Activated T-cell treated with anti-CD3 and anti-CD28 coated beads, Interleukin-2, amount 50 U/mL, for 24 hours (primary cell): ENCODE measurements at regions not wholly inside any gene's neighbourhood (a gene's known extent, or its start where the extent isn't known, plus 50 kb on each side); places are given as distances from the start of the nearest gene placed in this dataset.

Experiments
- DNase-seq: peaks from one replicate; pipeline ENCODE4 v3.0.0-alpha.2; 2020
- H3K27ac Mint-ChIP-seq: 2 replicates; pipeline ENCODE4 v1.8.0; 2020; ENCODE audit warnings: mild to moderate bottlenecking, mixed read lengths
- H3K27me3 Mint-ChIP-seq: 2 replicates; pipeline ENCODE4 v1.8.0; 2020; ENCODE audit warnings: mixed read lengths
- H3K36me3 Mint-ChIP-seq: 2 replicates; pipeline ENCODE4 v1.8.0; 2020; ENCODE audit warnings: low read depth, mixed read lengths
- H3K4me1 Mint-ChIP-seq: 2 replicates; pipeline ENCODE4 v1.8.0; 2020; ENCODE audit warnings: low read depth, mixed read lengths
- H3K4me3 Mint-ChIP-seq: 2 replicates; pipeline ENCODE4 v1.8.0; 2020; ENCODE audit warnings: mild to moderate bottlenecking, moderate library complexity, mixed read lengths
- H3K9me3 Mint-ChIP-seq: 2 replicates; pipeline ENCODE4 v1.8.0; 2020; ENCODE audit warnings: mixed read lengths

GRCh38 chr7:106795084-106795876 is 69.8 kb upstream of the PIK3CG start:
- DNase-seq = no peak
- Mint-ChIP-seq H3K36me3 (no peaks in the 10 kb centered on the region), H3K9me3 (peaks cover 8% of the 10 kb centered on the region), H3K27ac (no peak overlapping the region), H3K4me1 (no peaks in the 10 kb centered on the region), H3K4me3 (no peak overlapping the region), H3K27me3 (peaks cover 1% of the 10 kb centered on the region)

DNA sequence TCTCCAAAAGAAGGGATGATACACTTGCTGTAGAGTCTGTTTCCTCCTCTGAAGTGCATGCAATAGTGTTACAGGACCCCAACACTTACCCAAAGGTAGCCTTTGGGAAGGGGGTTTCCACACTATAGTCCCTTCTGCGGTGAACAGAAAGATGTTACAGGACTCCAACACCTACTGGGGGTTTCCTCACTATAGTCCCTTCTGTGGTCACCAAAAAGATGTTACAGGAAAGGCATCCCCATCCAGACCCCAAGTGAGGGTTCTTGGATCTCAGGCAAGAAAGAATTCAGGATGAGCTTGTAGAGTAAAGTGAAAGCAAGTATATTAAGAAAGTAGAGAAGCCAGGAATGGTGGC is 69.2 kb upstream of the PIK3CG start:
- no peak for DNase-seq
- peaks cover 5% of the 10 kb centered on the region for H3K27me3 Mint-ChIP-seq
- no peak overlapping the region for H3K4me3 Mint-ChIP-seq
- no peaks in the 10 kb centered on the region for H3K4me1 Mint-ChIP-seq
- no peaks in the 10 kb centered on the region for H3K36me3 Mint-ChIP-seq
- no peak overlapping the region for H3K27ac Mint-ChIP-seq
- H3K9me3 Mint-ChIP-seq = peaks cover 8% of the 10 kb centered on the region

DNA sequence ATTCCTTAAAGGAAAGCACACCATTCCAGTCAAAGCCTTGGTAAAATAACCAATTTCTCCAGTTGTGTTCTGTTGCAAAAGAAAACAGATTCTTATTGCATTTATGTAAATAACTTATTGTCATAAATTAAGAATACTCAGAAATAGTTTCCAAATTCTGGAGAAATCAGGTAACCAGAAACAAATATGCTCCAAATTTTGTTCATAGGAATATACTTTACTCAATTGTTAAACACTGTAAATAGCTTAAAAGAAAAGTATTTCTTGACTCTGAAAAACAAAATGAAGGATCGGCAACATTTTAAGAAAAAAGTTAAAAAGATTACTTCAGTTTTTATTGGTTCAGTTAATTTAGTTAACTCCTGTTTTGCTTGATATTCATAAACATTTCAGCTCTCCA is 67.1 kb upstream of the PIK3CG start:
- DNase-seq = no peak
- no peak overlapping the region for H3K27ac Mint-ChIP-seq
- no peak overlapping the region for H3K4me3 Mint-ChIP-seq
- peaks cover 5% of the 10 kb centered on the region for H3K27me3 Mint-ChIP-seq
- H3K36me3 Mint-ChIP-seq = no peaks in the 10 kb centered on the region
- peaks cover 8% of the 10 kb centered on the region for H3K9me3 Mint-ChIP-seq
- no peaks in the 10 kb centered on the region for H3K4me1 Mint-ChIP-seq

GRCh38 chr7:106802589-106802988 is 62.5 kb upstream of the PIK3CG start:
- peaks cover 5% of the 10 kb centered on the region for H3K27me3 Mint-ChIP-seq
- no peak overlapping the region for H3K27ac Mint-ChIP-seq
- H3K4me1 Mint-ChIP-seq = no peaks in the 10 kb centered on the region
- peaks cover 5% of the 10 kb centered on the region for H3K9me3 Mint-ChIP-seq
- no peak overlapping the region for H3K4me3 Mint-ChIP-seq
- H3K36me3 Mint-ChIP-seq = no peaks in the 10 kb centered on the region
- DNase-seq = no peak

GRCh38 chr7:106806556-106806955 is 58.5 kb upstream of the PIK3CG start:
- Mint-ChIP-seq H3K4me1 (peaks cover 3% of the 10 kb centered on the region), H3K9me3 (no peaks in the 10 kb centered on the region), H3K4me3 (no peak overlapping the region), H3K27ac (no peak overlapping the region), H3K36me3 (no peaks in the 10 kb centered on the region), H3K27me3 (no peaks in the 10 kb centered on the region)
- no peak for DNase-seq

GRCh38 chr7:106807474-106807873 is 57.6 kb upstream of the PIK3CG start:
- Mint-ChIP-seq H3K27ac (no peak overlapping the region), H3K4me1 (peaks cover 7% of the 10 kb centered on the region), H3K9me3 (no peaks in the 10 kb centered on the region), H3K4me3 (no peak overlapping the region), H3K27me3 (no peaks in the 10 kb centered on the region), H3K36me3 (no peaks in the 10 kb centered on the region)
- no peak for DNase-seq

- no peaks in the 10 kb centered on the region for H3K36me3 Mint-ChIP-seq
Observed at GRCh38 chr7:106808967-106809635, 56.0 kb upstream of the PIK3CG start.

DNA sequence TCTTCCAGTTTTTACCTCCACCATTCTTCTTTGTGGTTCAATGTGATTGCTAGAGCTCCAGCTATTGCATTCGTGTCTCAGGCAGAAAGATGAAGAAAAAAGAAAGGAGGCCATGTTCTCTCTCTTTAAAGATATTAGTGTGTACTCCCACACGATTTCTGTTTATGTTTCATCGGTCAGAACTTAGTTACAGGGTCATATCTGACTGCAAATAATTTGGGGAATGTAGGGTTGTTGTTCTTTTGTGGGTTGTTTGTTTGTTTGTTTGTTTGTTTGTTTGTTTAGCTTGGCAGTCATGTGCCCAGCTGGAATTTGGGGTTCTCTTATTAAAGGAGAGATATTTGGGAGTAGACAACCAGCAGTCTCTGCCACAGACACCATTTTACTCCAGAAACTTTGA is 53.6 kb upstream of the PIK3CG start:
- H3K36me3 Mint-ChIP-seq = no peaks in the 10 kb centered on the region
- H3K4me3 Mint-ChIP-seq = no peak overlapping the region
- H3K27ac Mint-ChIP-seq = no peak overlapping the region
- no peak for DNase-seq
- H3K9me3 Mint-ChIP-seq = no peaks in the 10 kb centered on the region
- no peaks in the 10 kb centered on the region for H3K27me3 Mint-ChIP-seq
- peaks cover 7% of the 10 kb centered on the region for H3K4me1 Mint-ChIP-seq

More at GRCh38 chr7:106808967-106809635, 56.0 kb upstream of the PIK3CG start:
- DNase-seq = no peak
- Mint-ChIP-seq H3K4me1 (peaks cover 7% of the 10 kb centered on the region), H3K9me3 (no peaks in the 10 kb centered on the region), H3K27me3 (no peaks in the 10 kb centered on the region), H3K27ac (no peak overlapping the region), H3K4me3 (no peak overlapping the region)

DNA sequence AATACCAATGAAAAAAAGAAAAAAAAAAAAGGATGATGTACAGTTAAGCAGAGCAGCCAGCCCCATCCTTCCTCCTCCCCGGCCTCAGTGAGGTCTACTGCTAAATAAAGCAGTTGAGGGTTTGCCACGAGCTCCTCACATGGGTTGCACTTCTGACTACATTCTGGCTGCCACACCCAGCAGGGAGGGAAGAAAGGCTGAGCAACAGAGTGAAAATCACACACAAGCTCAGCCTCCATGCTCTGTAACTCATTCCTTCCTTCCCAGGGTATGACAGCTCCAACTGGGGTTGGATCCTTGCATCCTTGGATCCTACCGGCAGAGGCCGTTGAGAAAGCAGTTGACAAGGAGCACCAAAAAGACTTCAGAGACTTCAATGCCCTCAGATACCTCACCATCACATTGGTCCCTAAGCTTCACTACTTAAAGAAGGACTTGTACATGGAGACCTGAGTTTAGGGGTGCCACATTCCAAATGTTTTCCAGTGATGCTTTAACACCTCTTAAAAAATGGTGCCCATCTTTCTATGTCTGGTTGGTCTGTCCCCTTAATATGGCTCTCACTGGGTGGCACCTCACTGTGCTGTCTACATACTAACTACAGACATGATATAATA is 52.9 kb upstream of the PIK3CG start:
- H3K27ac Mint-ChIP-seq = no peak overlapping the region

DNA sequence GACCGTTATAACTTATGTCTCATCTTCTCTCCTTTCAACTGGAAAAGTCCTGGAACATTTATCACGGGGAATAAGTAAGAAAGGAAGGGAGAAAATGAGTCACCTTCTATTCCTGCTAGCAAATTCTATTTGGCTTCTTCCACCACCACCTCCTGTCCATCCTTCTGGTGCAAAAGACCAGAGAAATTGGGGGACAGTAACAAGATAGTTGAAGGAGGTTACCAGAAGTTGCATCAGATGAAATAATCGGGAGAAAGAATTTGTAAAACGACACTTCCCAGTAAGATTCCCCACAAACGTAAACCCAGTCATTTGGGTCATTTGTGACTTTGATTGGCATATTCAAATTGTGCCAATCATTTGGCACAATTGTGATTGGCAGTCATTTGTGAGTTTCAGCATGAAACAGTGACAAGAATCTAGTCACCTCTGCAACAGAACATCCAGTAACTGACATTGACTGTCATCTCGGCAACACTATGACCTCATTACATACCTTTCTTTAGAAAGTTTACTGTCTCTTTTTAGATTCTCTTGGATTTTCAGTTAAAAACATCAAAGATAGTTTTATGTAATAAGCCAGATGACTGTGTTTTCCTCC is 51.3 kb upstream of the PIK3CG start:
- no peaks in the 10 kb centered on the region for H3K36me3 Mint-ChIP-seq
- H3K27ac Mint-ChIP-seq = no peak overlapping the region
- no peaks in the 10 kb centered on the region for H3K9me3 Mint-ChIP-seq
- no peak overlapping the region for H3K4me3 Mint-ChIP-seq
- no peak for DNase-seq
- H3K27me3 Mint-ChIP-seq = no peaks in the 10 kb centered on the region
- H3K4me1 Mint-ChIP-seq = peaks cover 7% of the 10 kb centered on the region

More for the DNA sequence above, 52.9 kb upstream of the PIK3CG start:
- H3K9me3 Mint-ChIP-seq = no peaks in the 10 kb centered on the region
- H3K36me3 Mint-ChIP-seq = no peaks in the 10 kb centered on the region
- no peak overlapping the region for H3K4me3 Mint-ChIP-seq
- DNase-seq = no peak
- H3K27me3 Mint-ChIP-seq = no peaks in the 10 kb centered on the region
- H3K4me1 Mint-ChIP-seq = peaks cover 7% of the 10 kb centered on the region

DNA sequence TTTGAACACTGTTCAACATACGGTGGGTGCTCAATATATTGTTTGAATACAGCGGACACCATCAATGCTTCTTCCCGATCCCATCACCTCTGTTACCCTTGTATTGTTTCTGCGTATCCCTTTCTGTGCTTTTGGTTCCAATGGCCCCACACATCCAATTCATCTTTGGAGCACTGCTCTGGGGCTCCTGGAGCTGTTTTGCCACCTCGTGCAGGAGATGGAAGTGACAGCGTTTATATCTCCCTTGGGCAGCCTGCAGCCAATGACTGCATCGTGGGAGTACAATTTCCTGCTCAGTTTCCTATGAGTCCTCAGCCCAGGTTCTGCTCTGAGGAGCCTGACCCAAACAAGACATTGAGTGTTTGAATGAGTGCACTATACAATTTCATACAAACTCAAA is 50.2 kb upstream of the PIK3CG start:
- Mint-ChIP-seq H3K4me1 (peaks cover 7% of the 10 kb centered on the region), H3K9me3 (no peaks in the 10 kb centered on the region), H3K27ac (no peak overlapping the region), H3K4me3 (no peak overlapping the region), H3K27me3 (no peaks in the 10 kb centered on the region), H3K36me3 (no peaks in the 10 kb centered on the region)
- no peak for DNase-seq
